ENCODE measurements at regions not wholly inside any gene's neighbourhood (a gene's known extent, or its start where the extent isn't known, plus 50 kb on each side); places are given as distances from the start of the nearest gene placed in this dataset.
A peak's percentile ranks its signal among the peaks of the same experiment; 100 is the strongest.

GRCh38 chr7:116390363-116390762, 109.2 kb upstream of the CAV2 start:
- Histone ChIP-seq H3K4me1 (ENCODE audit: control insufficient read depth in 1 of 2, low read depth in 2 of 2) (peaks cover 17 to 30% of the 10 kb centered on the region in 2 donors), H3K9me3 (no peaks in the 10 kb centered on the region), H3K27ac (no peak overlapping the region), H3K4me3 (no peak overlapping the region), H3K27me3 (replicated peaks; ENCODE audit: insufficient read depth) (no peaks in the 10 kb centered on the region), H3K36me3 (no peaks in the 10 kb centered on the region)
- TF ChIP-seq CTCF (IDR thresholded peaks at IDR 0.05), result no peak
- no peak for ATAC-seq (ENCODE audit: insufficient number of reproducible peaks, low FRiP score, low read depth)
- no peak for DNase-seq (ENCODE audit: low spot score)

GRCh38 chr7:116392806-116393205, 106.7 kb upstream of the CAV2 start:
- Histone ChIP-seq H3K4me3 (no peak overlapping the region), H3K9me3 (no peaks in the 10 kb centered on the region), H3K36me3 (no peaks in the 10 kb centered on the region), H3K27ac (peak overlapping the region in 1 of 2 donors; percentile 56), H3K4me1 (ENCODE audit: control insufficient read depth in 1 of 2, low read depth in 2 of 2) (peaks cover 22 to 37% of the 10 kb centered on the region in 2 donors), H3K27me3 (replicated peaks; ENCODE audit: insufficient read depth) (no peaks in the 10 kb centered on the region)
- DNase-seq (ENCODE audit: low spot score) (no peak), ATAC-seq (ENCODE audit: insufficient number of reproducible peaks, low FRiP score, low read depth) (no peak)
- TF ChIP-seq CTCF (IDR thresholded peaks at IDR 0.05), result no peak

DNA sequence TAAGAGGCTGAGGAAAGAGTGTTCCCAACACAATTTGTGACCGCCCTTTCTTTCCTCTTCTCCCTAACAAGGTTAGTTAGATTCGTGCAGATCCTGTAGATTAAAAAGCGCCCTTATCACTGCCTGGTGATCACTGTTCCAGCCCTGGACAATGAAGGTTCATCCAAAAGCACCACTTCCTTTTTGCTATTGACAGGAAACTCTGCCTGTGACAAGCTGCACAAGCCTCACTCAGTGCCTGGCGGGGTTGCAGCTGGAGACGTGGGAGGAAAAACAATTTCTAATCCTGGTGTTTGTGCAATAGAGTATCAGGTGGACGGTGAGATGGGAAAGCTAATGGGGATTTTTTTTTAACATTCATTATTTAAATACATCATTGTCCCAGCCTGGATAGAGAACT, 105.9 kb upstream of the CAV2 start:
- ATAC-seq (ENCODE audit: insufficient number of reproducible peaks, low FRiP score, low read depth) (no peak), DNase-seq (ENCODE audit: low spot score) (no peak)
- TF ChIP-seq CTCF (IDR thresholded peaks at IDR 0.05), result no peak
- Histone ChIP-seq H3K27ac (peak overlapping the region in 1 of 2 donors; percentile 52), H3K27me3 (replicated peaks; ENCODE audit: insufficient read depth) (no peaks in the 10 kb centered on the region), H3K36me3 (no peaks in the 10 kb centered on the region), H3K9me3 (no peaks in the 10 kb centered on the region), H3K4me1 (ENCODE audit: control insufficient read depth in 1 of 2, low read depth in 2 of 2) (peaks cover 22 to 37% of the 10 kb centered on the region in 2 donors), H3K4me3 (no peak overlapping the region)

DNA sequence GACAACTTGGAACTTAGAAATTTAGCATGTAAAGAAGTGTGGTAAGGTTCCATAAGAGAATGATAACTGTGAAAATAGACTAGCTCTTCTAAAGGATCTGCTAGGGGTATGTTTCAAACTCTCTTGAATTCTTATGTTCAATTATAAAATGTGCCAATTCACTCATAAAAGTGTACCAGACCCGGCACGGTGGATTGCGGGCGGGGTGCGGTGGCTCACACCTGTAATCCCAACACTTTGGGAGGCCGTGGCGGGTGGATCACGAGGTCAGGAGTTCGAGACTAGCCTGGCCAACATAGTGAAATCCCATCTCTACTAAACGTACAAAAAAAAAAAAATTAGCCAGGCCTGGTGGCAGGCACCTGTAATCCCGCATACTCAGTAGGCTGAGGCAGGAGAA, 105.4 kb upstream of the CAV2 start:
- no peaks in the 10 kb centered on the region for H3K9me3 ChIP-seq
- no peak for TF ChIP-seq CTCF (IDR thresholded peaks at IDR 0.05)
- no peak for ATAC-seq (ENCODE audit: insufficient number of reproducible peaks, low FRiP score, low read depth)
- no peak overlapping the region for H3K27ac ChIP-seq
- H3K27me3 ChIP-seq (replicated peaks; ENCODE audit: insufficient read depth), result no peaks in the 10 kb centered on the region
- DNase-seq (ENCODE audit: low spot score), result no peak
- H3K4me3 ChIP-seq, result no peak overlapping the region
- H3K4me1 ChIP-seq (ENCODE audit: control insufficient read depth in 1 of 2, low read depth in 2 of 2), result peaks cover 22 to 37% of the 10 kb centered on the region in 2 donors
- H3K36me3 ChIP-seq, result no peaks in the 10 kb centered on the region

GRCh38 chr7:116395141-116395791, 104.3 kb upstream of the CAV2 start:
- H3K4me1 ChIP-seq (ENCODE audit: control insufficient read depth in 1 of 2, low read depth in 2 of 2), result peaks cover 22 to 37% of the 10 kb centered on the region in 2 donors
- DNase-seq (ENCODE audit: low spot score), result no peak

More at GRCh38 chr7:116395141-116395791, 104.3 kb upstream of the CAV2 start:
- H3K36me3 ChIP-seq, result no peaks in the 10 kb centered on the region
- no peak for TF ChIP-seq CTCF (IDR thresholded peaks at IDR 0.05)
- no peaks in the 10 kb centered on the region for H3K27me3 ChIP-seq (replicated peaks; ENCODE audit: insufficient read depth)
- no peaks in the 10 kb centered on the region for H3K9me3 ChIP-seq
- peak overlapping the region; percentile 45 to 56 for H3K27ac ChIP-seq
- ATAC-seq (ENCODE audit: insufficient number of reproducible peaks, low FRiP score, low read depth), result no peak
- no peak overlapping the region for H3K4me3 ChIP-seq
